HG03097 (cell line): ENCODE measurements at regions not wholly inside any gene's neighbourhood (a gene's known extent, or its start where the extent isn't known, plus 50 kb on each side); places are given as distances from the start of the nearest gene placed in this dataset.

Source experiments
- ATAC-seq: cut with Tn5 transposase; IDR thresholded peaks from one replicate; pipeline ENCODE4 v1.9.1; 2021; ENCODE audit not compliant: unreplicated experiment, low FRiP score

GRCh38 chr3:148106062-148106461 is 591.6 kb upstream of the AGTR1 start:
- no peak for ATAC-seq

DNA sequence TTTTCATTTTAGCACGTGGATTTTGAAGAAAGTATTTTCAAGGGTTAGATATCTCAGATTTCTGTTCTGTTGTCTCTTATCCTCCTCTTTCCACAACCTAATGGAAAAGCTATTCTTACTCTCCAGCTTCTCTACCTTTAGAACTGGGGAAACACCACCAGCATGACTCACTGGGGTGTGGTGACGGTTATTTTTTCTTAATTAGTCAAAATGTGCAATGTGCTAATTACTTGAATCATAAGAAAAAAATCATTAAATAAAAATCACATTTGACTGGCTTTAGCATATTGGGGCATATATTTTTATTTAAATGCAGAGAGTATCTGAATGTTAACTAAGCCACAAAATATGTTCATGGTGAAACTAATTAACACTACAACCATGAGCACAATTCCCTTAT is 570.7 kb upstream of the AGTR1 start:
- ATAC-seq = no peak

DNA sequence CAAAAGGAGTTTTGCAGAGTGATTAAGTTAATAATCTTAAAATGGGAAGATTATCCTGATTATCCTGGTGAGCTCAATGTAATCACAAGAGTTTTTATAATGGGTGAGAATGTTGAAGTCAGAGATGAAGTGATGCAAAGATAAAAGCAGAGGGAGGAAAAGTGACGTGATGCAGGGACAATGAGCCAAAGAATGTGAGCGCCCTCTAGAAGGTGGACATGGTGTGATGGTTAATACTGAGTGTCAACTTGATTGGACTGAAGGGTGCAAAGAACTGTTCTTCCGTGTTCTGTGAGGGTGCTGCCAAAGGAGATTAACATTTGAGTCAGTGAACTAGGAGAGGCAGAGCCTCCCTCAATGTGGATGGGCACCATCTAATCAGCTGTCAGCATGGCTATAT is 569.6 kb upstream of the AGTR1 start:
- ATAC-seq = no peak

DNA sequence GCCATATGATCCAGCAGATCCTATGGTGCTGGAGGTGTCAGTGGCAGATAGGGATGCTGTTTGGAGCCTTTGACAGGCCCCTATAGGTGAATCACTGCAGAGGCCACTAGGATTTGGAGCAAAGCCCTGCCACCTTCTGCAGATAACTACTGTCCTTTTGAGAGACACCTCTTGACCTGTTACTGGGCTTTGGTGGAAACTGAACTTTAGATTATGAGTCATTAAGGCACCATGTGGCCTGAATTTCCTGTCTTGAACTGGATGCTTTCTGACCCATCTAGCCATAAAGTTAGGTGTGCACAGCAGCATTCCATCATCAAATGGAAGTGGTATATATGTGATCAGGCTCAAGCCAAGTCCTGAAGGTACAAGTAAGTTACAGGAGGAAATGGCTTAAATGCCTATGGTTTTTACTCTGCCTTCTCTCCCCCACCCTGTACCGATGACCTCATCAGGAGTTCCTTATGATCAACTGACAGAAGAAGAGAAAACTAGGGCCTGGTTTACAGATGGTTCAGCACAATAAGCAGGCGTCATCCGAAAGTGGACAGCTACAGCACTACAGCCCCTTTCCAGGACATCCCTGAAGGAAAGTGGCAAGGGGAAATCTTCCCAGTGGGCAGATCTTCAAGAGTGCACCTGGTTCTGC is 565.6 kb upstream of the AGTR1 start:
- ATAC-seq = no peak

- ATAC-seq = no peak
These were observed 560.9 kb upstream of the AGTR1 start for GRCh38 chr3:148136816-148137215.

GRCh38 chr3:148146241-148146640 is 551.5 kb upstream of the AGTR1 start:
- no peak for ATAC-seq

DNA sequence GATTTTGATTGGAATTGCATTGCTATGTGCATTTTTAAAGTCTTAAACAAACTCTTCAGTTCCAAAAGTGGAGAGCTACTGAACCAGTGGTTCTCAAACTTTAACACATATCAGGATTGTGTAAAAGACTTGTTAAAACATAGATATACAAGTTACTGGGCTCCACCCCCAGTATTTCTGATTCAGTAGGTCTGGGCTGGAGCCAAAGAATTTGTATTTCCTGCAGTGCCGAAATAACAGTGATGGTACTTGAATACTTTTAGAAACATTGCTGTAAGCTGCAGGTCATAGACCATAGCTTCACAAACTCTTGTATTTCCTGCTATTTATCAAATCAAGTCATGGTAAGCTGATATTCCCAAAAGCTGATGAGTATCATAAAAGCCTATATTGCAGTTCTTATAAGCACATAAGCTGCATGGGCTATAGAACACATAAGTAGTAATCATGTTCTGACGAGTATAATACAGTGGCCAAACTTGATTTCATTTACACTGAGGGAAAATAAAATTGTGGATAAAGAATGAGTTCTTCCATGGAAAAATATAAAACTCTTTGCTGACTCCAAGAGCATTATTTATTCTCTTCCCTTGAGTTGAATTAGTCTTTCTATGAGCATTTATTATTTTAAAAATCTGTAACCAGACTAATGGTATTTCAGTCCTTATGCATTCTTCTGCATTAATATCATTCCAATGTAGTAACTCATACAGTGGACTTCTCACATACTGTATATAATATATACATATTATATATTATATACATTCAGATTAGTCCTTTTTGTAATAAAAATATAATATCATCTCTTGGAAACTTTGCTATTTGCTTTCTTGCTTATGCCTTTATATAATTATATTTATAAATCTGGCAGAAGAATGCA is 550.5 kb upstream of the AGTR1 start:
- no peak for ATAC-seq

- no peak for ATAC-seq
These were observed 549.8 kb upstream of the AGTR1 start for GRCh38 chr3:148147903-148148302.

DNA sequence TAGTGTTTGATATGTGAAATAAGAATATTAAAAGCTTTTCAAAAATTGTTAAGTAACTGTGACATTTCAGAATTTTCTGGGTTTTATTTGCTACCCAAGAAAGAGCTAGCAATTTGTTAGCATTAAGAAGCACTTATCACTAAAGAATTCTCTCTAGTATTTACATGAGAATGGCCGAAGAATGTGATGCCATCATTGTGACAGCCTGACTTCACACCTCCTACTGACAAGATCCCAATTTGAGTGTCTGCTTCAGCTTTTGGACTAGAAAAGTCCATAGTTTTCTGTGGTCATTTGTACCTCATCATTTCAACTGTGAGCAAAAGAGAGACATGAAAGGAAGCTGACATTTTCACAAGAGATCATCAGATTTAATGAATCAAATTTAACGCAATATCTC is 548.1 kb upstream of the AGTR1 start:
- ATAC-seq = no peak

GRCh38 chr3:148150141-148150540 is 547.6 kb upstream of the AGTR1 start:
- ATAC-seq = no peak

GRCh38 chr3:148158210-148158609 is 539.5 kb upstream of the AGTR1 start:
- no peak for ATAC-seq

GRCh38 chr3:148162132-148162531 is 535.6 kb upstream of the AGTR1 start:
- no peak for ATAC-seq

DNA sequence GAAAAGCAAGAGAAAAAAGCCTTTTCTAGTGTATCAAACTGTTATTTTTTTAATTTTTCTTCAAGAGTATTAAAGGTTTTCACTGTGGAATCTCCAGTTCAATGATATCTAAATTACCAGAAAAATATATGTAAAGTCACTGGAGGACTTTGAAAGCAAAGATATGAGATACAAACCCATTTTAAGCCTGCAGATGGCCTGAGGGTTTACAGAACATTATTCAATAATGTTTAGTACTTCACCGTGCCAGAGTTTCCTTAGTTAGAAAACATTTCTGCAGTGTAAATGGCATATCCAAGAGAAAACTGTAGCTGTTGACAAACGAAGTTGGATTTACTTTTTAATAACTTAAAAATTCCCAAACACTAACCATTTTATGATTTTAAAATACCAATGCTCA is 529.4 kb upstream of the AGTR1 start:
- ATAC-seq = no peak

DNA sequence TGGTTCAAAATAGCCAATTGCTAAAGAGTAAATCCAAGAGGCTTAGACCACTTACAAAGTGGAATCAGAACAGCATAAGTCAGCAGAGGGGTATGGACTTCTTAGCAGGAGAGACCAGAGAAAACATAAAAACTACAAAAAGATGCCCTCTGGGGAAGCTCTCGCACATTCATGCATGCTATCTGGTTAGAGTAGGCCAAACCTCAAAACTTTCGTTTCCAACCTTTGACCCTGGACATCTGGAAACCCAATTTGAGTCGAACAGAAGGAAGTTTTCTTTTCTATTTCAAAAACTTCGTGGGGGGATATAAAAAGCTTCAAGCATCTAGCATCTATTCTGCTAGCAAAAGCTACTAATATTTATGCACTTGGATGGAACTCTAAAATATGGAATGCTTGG is 523.9 kb upstream of the AGTR1 start:
- ATAC-seq = no peak

DNA sequence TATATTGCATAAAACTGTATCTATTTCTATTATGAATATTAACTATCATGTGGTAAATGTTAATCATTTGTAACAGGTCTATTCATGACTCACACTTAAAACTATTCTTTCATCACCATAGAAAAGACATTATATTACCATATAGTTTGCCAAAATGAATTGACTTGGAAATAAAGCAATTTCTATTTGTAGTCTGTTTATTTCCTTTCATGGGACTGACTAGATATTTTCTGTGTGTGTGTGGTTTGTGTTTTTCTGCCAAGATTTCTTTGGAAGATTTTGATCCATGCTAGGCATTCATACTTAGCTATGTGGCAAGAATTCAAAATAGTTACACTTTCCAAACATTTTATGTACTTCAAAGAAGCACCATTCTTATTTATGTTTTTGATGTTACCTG is 522.5 kb upstream of the AGTR1 start:
- no peak for ATAC-seq

- ATAC-seq = no peak
These were observed 519.2 kb upstream of the AGTR1 start for GRCh38 chr3:148178503-148178902.

GRCh38 chr3:148184798-148185197 is 512.9 kb upstream of the AGTR1 start:
- no peak for ATAC-seq

GRCh38 chr3:148186881-148187280 is 510.8 kb upstream of the AGTR1 start:
- no peak for ATAC-seq

- ATAC-seq = no peak
These were observed 510.4 kb upstream of the AGTR1 start for GRCh38 chr3:148187296-148187695.

DNA sequence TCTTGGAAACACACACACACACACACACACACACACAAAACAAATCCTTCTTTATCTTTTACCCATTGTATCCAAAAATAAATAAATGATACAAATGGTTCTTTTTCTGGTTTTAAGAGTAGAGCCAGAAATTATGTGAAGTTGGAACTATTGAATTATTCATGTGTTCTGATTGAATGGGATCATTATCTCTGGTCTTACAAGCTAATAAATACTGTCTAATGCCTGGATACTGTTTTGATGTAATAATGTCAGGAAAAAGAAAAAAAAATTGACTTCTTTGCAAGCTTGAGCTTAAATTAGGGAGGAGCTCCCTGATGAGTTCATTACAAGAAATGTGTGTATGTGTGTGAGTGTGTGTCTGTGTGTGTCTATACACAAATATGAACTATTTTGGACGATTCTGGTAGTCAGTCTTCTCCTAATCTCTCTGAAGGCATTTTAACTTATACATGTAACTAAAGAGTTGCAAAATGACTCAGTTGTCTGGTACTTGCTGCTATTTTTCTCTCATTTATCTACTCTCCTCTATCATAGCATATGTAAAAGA is 507.2 kb upstream of the AGTR1 start:
- no peak for ATAC-seq

DNA sequence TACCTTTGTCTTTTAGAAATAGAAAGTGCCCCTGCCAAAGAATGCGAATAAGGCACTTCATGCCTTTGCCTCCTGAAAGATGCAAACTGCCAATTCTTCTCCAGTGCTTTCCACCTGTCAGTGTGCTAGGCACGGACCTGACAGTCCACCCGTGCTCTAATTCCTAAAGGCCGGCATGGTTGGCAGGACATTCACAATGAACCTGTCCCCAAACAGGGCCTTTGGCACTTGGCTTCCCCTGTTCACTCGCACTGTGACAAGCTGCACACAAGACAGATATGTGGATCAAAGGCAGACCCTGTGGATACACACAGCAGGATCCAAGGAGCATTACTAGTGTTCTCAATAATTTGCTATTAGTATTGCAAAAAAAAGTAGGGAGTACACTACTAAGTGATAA is 505.7 kb upstream of the AGTR1 start:
- ATAC-seq = no peak

DNA sequence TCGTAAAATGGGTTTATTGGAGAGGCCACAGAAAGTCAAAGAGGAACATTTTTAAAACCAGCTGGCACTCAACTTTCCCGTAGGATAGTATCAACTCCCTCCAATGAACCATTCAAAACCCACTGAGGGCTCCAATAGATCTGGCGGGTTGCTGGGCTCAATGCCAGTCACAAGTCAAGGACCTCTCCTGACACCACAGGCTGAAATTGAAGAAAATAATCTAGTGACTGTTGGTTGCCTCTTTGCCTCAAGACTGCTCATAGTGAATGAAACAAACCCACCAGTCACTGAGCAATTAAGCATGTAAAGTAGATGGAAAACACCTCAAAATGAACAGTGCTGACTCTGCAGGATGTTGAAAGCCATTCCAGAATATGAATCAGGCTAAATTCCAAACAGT is 500.6 kb upstream of the AGTR1 start:
- no peak for ATAC-seq
